Erythroblast (primary cell): ENCODE measurements at regions not wholly inside any gene's neighbourhood (a gene's known extent, or its start where the extent isn't known, plus 50 kb on each side); places are given as distances from the start of the nearest gene placed in this dataset.

Experiments used
- GATA1 ChIP-seq: IDR thresholded peaks from 2 replicates; pipeline ENCODE4 v1.6.1; 2011; ENCODE audit warnings: low read depth, mild to moderate bottlenecking, control low read depth, low read length, moderate library complexity
- POLR2A ChIP-seq: IDR thresholded peaks from 2 replicates; pipeline ENCODE4 v1.6.1; 2011; ENCODE audit warnings: mild to moderate bottlenecking, low read length

DNA sequence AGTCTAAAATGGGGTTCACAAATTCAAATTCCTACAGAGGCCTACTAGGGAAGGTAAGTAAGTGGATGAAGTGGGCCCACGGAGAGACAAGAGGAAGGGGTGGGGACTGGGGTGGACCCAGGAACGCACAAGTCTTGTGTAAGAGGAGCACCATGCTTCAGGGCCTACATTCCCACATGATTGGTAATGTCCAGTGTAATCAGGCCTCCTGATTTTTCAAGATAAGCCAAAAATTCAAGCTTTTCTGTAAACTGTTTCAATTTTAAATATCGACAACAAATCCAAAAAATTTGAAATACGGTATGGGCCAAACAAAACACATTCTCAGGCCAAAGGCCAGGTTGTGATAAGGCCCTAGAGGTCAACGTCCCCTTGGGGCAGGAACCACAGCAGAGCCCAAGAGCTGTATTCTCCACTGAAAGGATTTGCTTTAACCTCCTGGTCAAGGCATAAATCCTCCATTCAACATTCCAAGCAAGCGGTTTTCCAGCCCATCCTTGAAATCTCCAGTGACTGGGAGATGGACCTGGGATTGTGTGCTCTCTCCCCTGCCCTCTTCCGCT is 116.4 kb downstream of the TRIM29 start:
- TF ChIP-seq POLR2A, result no peak
- TF ChIP-seq GATA1, result no peak
